Cardiac muscle cell (in vitro differentiated cells and primary cell): ENCODE measurements at regions not wholly inside any gene's neighbourhood (a gene's known extent, or its start where the extent isn't known, plus 50 kb on each side); places are given as distances from the start of the nearest gene placed in this dataset.

Source experiments
- DNase-seq, 2 donors: peaks; one replicate each; pipeline versions ENCODE4 v3.0.0 to v3.0.0-alpha.2; 2010 to 2017; ENCODE audit warnings: low read depth in 1 of 2, low spot score in 1 of 2
- H3K27ac ChIP-seq: fragments of 200-600 bp; sonication (generic); 2 replicates; pipeline ENCODE4 v1.5.1; 2016
- H3K27me3 ChIP-seq: fragments of 200-600 bp; sonication (generic); 2 replicates; pipeline ENCODE4 v1.6.0; 2016; ENCODE audit warnings: control low read depth
- H3K36me3 ChIP-seq: fragments of 200-600 bp; sonication (generic); 2 replicates; pipeline ENCODE4 v1.5.1; 2016; ENCODE audit warnings: control low read depth
- H3K4me1 ChIP-seq: fragments of 200-600 bp; sonication (generic); 2 replicates; pipeline ENCODE4 v1.8.1; 2017; ENCODE audit warnings: low read depth, mild to moderate bottlenecking, mixed run types
- H3K4me3 ChIP-seq: fragments of 200-600 bp; sonication (generic); 2 replicates; pipeline ENCODE4 v1.5.1; 2016; ENCODE audit warnings: mild to moderate bottlenecking
- H3K9me3 ChIP-seq: fragments of 200-600 bp; sonication (generic); 2 replicates; pipeline ENCODE4 v1.5.1; 2017; ENCODE audit warnings: low read depth, mild to moderate bottlenecking, control low read depth
- CTCF ChIP-seq: IDR thresholded peaks from 2 replicates; pipeline ENCODE4 v1.5.1; 2012; ENCODE audit warnings: low read depth, mild to moderate bottlenecking, low read length

- no peak for TF ChIP-seq CTCF
- Histone ChIP-seq H3K9me3 (no peaks in the 10 kb centered on the region), H3K27me3 (peaks cover 19% of the 10 kb centered on the region), H3K36me3 (no peaks in the 10 kb centered on the region), H3K4me3 (no peak overlapping the region), H3K27ac (no peak overlapping the region), H3K4me1 (peaks cover 11% of the 10 kb centered on the region)
- no peak for DNase-seq
Observed at GRCh38 chr7:24341691-24342413, 57.9 kb downstream of the NPY start.

DNA sequence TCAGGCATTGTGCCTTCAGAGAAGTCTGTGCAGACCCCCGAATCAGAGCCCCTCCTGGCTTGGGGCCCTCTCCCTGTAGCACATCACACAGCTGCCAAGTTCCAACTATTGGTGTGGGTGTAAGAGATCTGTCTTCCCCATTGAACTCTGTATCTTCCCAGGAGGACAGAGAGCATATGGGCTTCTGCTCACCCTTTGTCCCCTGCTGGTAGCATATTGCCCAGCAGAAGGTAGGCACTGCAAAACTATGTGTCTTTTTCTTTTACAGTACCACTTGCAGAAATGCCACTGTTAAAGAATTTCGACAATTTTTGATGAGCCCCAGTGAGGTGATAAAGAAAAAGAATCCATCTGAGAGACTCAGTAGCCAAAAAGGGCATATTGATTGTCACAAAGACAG is 59.6 kb downstream of the NPY start:
- TF ChIP-seq CTCF, result no peak
- H3K36me3 ChIP-seq, result no peaks in the 10 kb centered on the region
- DNase-seq, result no peak
- H3K9me3 ChIP-seq, result no peaks in the 10 kb centered on the region
- no peak overlapping the region for H3K27ac ChIP-seq
- H3K4me3 ChIP-seq, result no peak overlapping the region
- H3K4me1 ChIP-seq, result peaks cover 11% of the 10 kb centered on the region
- H3K27me3 ChIP-seq, result peaks cover 8% of the 10 kb centered on the region

DNA sequence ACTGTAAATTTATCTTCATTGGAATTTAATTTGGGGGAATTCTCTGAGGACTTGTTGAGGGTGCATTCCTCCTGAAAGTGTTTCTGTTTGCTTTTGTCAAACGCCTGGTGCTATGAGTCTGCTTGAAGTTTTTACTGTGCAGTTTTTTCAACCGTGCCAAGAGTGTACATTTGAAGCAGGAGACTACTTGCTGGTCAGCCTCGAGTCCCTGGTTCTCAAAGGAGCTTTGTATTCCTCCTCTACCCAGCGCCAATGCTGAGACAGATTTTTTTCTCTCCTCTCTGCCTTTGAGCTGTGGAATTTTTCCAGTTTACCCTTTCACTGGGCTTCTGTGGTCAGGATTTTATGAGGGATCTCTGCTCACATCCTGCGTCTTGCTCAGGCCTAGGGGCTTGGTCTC is 62.1 kb downstream of the NPY start:
- no peak for DNase-seq
- no peak for TF ChIP-seq CTCF
- H3K9me3 ChIP-seq, result no peaks in the 10 kb centered on the region
- H3K36me3 ChIP-seq, result no peaks in the 10 kb centered on the region
- H3K27me3 ChIP-seq, result no peaks in the 10 kb centered on the region
- peaks cover 7% of the 10 kb centered on the region for H3K4me1 ChIP-seq
- H3K4me3 ChIP-seq, result no peak overlapping the region
- no peak overlapping the region for H3K27ac ChIP-seq

DNA sequence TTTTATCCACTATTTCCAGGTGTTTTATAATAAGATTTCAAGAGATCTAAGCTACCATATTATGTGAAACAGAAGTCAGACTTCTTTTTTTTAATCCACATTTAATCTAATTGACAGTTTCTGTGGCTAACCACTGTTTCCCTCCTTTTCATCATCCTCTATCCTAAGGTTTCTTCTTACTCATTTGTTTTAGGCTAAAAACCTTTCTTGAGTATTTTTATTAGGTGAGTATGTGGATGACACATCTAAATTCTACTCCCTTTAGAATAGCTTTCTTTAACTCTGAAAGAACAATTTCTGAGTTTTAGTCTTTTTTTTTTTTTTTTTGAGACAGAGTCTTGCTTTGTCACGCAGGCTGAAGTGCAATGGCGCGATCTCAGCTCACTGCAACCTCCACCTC is 62.7 kb downstream of the NPY start:
- Histone ChIP-seq H3K4me1 (peaks cover 7% of the 10 kb centered on the region), H3K9me3 (no peaks in the 10 kb centered on the region), H3K4me3 (no peak overlapping the region), H3K36me3 (no peaks in the 10 kb centered on the region), H3K27ac (no peak overlapping the region), H3K27me3 (no peaks in the 10 kb centered on the region)
- TF ChIP-seq CTCF, result no peak
- DNase-seq, result no peak

DNA sequence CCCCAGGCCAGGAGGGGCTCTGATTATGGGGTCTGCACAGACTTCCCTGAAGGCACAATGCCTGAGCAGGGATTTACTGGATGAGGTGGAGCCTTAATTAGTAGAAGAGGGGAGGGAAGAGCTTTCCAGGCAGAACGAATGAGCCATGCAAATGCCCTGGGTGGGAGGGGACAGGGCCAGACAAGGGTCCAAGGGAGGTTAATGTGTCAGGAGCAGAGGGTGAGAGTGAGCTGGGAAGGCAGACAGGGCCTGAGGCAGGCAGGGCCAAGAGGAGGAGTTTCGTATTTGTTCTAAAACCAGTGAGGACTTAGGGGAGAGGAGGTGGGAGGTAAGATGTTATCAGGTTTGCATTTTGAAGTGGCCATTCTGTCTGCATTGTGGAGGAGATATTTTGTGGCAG is 65.3 kb downstream of the NPY start:
- Histone ChIP-seq H3K27ac (no peak overlapping the region), H3K27me3 (no peaks in the 10 kb centered on the region), H3K36me3 (no peaks in the 10 kb centered on the region), H3K4me1 (peaks cover 7% of the 10 kb centered on the region), H3K4me3 (no peak overlapping the region), H3K9me3 (no peaks in the 10 kb centered on the region)
- no peak for TF ChIP-seq CTCF
- peak in 1 of 2 donors; percentile 45 for DNase-seq

- no peaks in the 10 kb centered on the region for H3K27me3 ChIP-seq
- TF ChIP-seq CTCF, result no peak
- no peaks in the 10 kb centered on the region for H3K36me3 ChIP-seq
- no peaks in the 10 kb centered on the region for H3K9me3 ChIP-seq
- DNase-seq, result no peak
- H3K4me3 ChIP-seq, result no peak overlapping the region
- H3K27ac ChIP-seq, result no peak overlapping the region
- H3K4me1 ChIP-seq, result peaks cover 2% of the 10 kb centered on the region
Observed at GRCh38 chr7:24354456-24354855, 70.5 kb downstream of the NPY start.
